HepG2 (cell line): ENCODE measurements at regions not wholly inside any gene's neighbourhood (a gene's known extent, or its start where the extent isn't known, plus 50 kb on each side); places are given as distances from the start of the nearest gene placed in this dataset.

Source experiments
- ATAC-seq: fragments of 200-7000 bp; cut with Tn5 transposase; 3 replicates; pipeline ENCODE4 v1.9.1; 2020; ENCODE audit warnings: mild to moderate bottlenecking, moderate library complexity
- BruUV-seq: library from RNA; stranded (reverse); fragments of 400-500 nt; replicated peaks from 2 replicates; lab custom pipeline; 2021; lab: Mats Ljungman, UMichigan
- CTCF ChIA-PET: fragments of 300-600 bp; formaldehyde crosslinking; extraction: SDS; loops from one replicate; lab custom pipeline; 2021; ENCODE audit warnings: low total read pairs, inconsistent platforms, low intra/inter-chr PET ratio; lab: Yijun Ruan, JAX
- POLR2A ChIA-PET: fragments of 350-600 bp; sonication (Branson Sonifier 250); formaldehyde crosslinking; loops from one replicate; lab custom pipeline; 2020; ENCODE audit warnings: antibody characterized with exemption, inconsistent platforms; lab: Yijun Ruan, JAX
- DNase-seq: peaks from one replicate; pipeline ENCODE4 v3.0.0-alpha.2; 2015; ENCODE audit warnings: low spot score
- FAIRE-seq: peaks from 3 replicates; lab custom pipeline; 2011; peaks lifted over from hg19 to GRCh38; lab: Jason Lieb, UNC
- H2AFZ ChIP-seq: one replicate; pipeline ENCODE4 v1.6.1; 2011; ENCODE audit warnings: low read length, inconsistent platforms
- H3K27ac ChIP-seq: fragments of 300-600 bp; 3 replicates; pipeline ENCODE4 v1.8.0; 2011; ENCODE audit warnings: mixed run types, mild to moderate bottlenecking, mixed read lengths, low read length, inconsistent platforms; ENCODE audit not compliant: insufficient read depth; ENCODE audit errors: extremely low read length
- H3K27me3 ChIP-seq, 2 experiments: fragments of 200-600 bp in 1 of 2; 2 replicates in 1 of 2; 3 replicates in 1 of 2; pipeline versions ENCODE4 v1.6.0 to v1.8.0; 2011; ENCODE audit warnings: low read length in 2 of 2, mild to moderate bottlenecking in 2 of 2, moderate library complexity in 2 of 2, inconsistent platforms in 1 of 2; ENCODE audit not compliant: insufficient read depth in 2 of 2, control insufficient read depth in 1 of 2
- H3K36me3 ChIP-seq, 2 experiments: fragments of 200-600 bp in 1 of 2; replicated peaks in 1 of 2; 2 replicates in 1 of 2; 3 replicates in 1 of 2; pipeline versions ENCODE4 v1.5.1 to v1.8.0; 2011; ENCODE audit warnings: low read length in 2 of 2, inconsistent platforms in 1 of 2; ENCODE audit not compliant: insufficient read depth in 2 of 2, control insufficient read depth in 1 of 2
- H3K4me1 ChIP-seq: 2 replicates; pipeline ENCODE4 v1.5.1; 2012; ENCODE audit warnings: low read length, inconsistent platforms; ENCODE audit not compliant: insufficient read depth
- H3K4me2 ChIP-seq: 2 replicates; pipeline ENCODE4 v1.6.0; 2011; ENCODE audit warnings: low read depth, low read length, inconsistent platforms
- H3K4me3 ChIP-seq, 3 experiments: fragments of 200-600 bp in 1 of 3; sonication (generic), shearing (Covaris generic) in 1 of 3; replicated peaks in 1 of 3; 2 replicates each; pipeline ENCODE4 v1.5.1; 2011 to 2016; ENCODE audit warnings: low read length in 3 of 3, inconsistent platforms in 2 of 3, low read depth in 2 of 3, mild to moderate bottlenecking in 2 of 3, control low read depth in 1 of 3, mixed read lengths in 1 of 3; ENCODE audit not compliant: insufficient read depth in 1 of 3
- H3K79me2 ChIP-seq: one replicate; pipeline ENCODE4 v1.6.1; 2011; ENCODE audit warnings: low read length, inconsistent platforms; ENCODE audit not compliant: insufficient read depth
- H3K9ac ChIP-seq: 2 replicates; pipeline ENCODE4 v1.6.0; 2011; ENCODE audit warnings: mild to moderate bottlenecking, low read depth, low read length, inconsistent platforms; ENCODE audit not compliant: insufficient read depth
- H3K9me3 ChIP-seq: 2 replicates; pipeline ENCODE4 v1.5.1; 2012; ENCODE audit warnings: mild to moderate bottlenecking, low read length
- H4K20me1 ChIP-seq: 2 replicates; pipeline ENCODE4 v1.6.0; 2011; ENCODE audit warnings: inconsistent platforms, mild to moderate bottlenecking, low read length, moderate library complexity; ENCODE audit not compliant: insufficient read depth
- ARNT2 ChIP-seq: sonication (generic); formaldehyde crosslinking; IDR thresholded peaks from 2 replicates; pipeline ENCODE4 v1.8.0; 2022; ENCODE audit warnings: mild to moderate bottlenecking, low read depth, missing genetic modification reagents, moderate library complexity
- CENPT ChIP-seq: sonication (generic); formaldehyde crosslinking; IDR thresholded peaks from 2 replicates; pipeline ENCODE4 v1.8.0; 2022; ENCODE audit warnings: low read depth, mild to moderate bottlenecking, moderate library complexity, missing genetic modification reagents
- FOXO1 ChIP-seq: sonication (generic); formaldehyde crosslinking; IDR thresholded peaks from 2 replicates; pipeline ENCODE4 v1.4.0; 2020; ENCODE audit warnings: missing genetic modification reagents
- KLF6 ChIP-seq: IDR thresholded peaks from 2 replicates; pipeline ENCODE4 v1.8.0; 2016; ENCODE audit warnings: missing biosample characterization, missing genetic modification reagents
- TBX2 ChIP-seq: sonication (generic); formaldehyde crosslinking; IDR thresholded peaks from 2 replicates; pipeline ENCODE4 v1.5.0; 2020; ENCODE audit warnings: missing genetic modification reagents, mild to moderate bottlenecking, borderline replicate concordance
- ZFY ChIP-seq: sonication (generic); formaldehyde crosslinking; IDR thresholded peaks from 2 replicates; pipeline ENCODE4 v1.4.0; 2020; ENCODE audit warnings: missing genetic modification reagents
- ZMAT5 ChIP-seq: sonication (generic); formaldehyde crosslinking; IDR thresholded peaks from 2 replicates; pipeline ENCODE4 v1.5.0; 2020; ENCODE audit warnings: mild to moderate bottlenecking, low read depth, missing genetic modification reagents, borderline replicate concordance
- ZNF337 ChIP-seq: sonication (generic); formaldehyde crosslinking; IDR thresholded peaks from 2 replicates; pipeline ENCODE4 v1.5.1; 2020; ENCODE audit warnings: missing genetic modification reagents, low read depth, mild to moderate bottlenecking, borderline replicate concordance
- ZNF800 ChIP-seq: sonication (generic); formaldehyde crosslinking; IDR thresholded peaks from 2 replicates; pipeline ENCODE4 v1.4.0; 2020; ENCODE audit warnings: missing genetic modification reagents
- in situ Hi-C: cut with HindIII; loops from 2 replicates; pipeline ENCODE4 v1.10.0; 2017; ENCODE audit warnings: low pct_unique_long_range_greater_than_20kb; ENCODE audit not compliant: extremely low pct_ligation_motif_present
- intact Hi-C: fragments of 100-400 bp; cut with micrococcal nuclease; formaldehyde crosslinking; loops from one replicate; pipeline ENCODE4 v1.10.0; 2022; ENCODE audit not compliant: unreplicated experiment

GRCh38 chr12:90048918-90049317 lies 340.3 kb upstream of the ATP2B1 start:
- Histone ChIP-seq H3K36me3 (no peaks in the 10 kb centered on the region), H4K20me1 (no peaks in the 10 kb centered on the region), H3K4me3 (no peak overlapping the region), H3K79me2 (no peaks in the 10 kb centered on the region), H3K27me3 (no peaks in the 10 kb centered on the region), H3K27ac (no peak overlapping the region), H3K9ac (no peak overlapping the region)
- no TSS peak for BruUV-seq
- no peak for FAIRE-seq
- intact Hi-C loops = no loop called here
- CTCF ChIA-PET = no interaction called here
- in situ Hi-C loops = no loop called here
- no peak for TF ChIP-seq ZFY (CRISPR knock-in tag)
- TF ChIP-seq ZNF800 (CRISPR knock-in tag) = no peak
- no peak for TF ChIP-seq ZNF337 (CRISPR knock-in tag)
- no peak for TF ChIP-seq ZMAT5 (CRISPR knock-in tag)
- TF ChIP-seq TBX2 (CRISPR knock-in tag) = no peak
- TF ChIP-seq ARNT2 (CRISPR knock-in tag) = no peak
- TF ChIP-seq KLF6 (CRISPR knock-in tag) = no peak
- no peak for TF ChIP-seq FOXO1 (CRISPR knock-in tag)
- no peak for TF ChIP-seq CENPT (CRISPR knock-in tag)
- TF ChIP-seq, all 625 proteins: peak for 0
- ATAC-seq (no peak), DNase-seq (no peak)
- POLR2A ChIA-PET = no interaction called here
- no peak overlapping the region for H2AFZ ChIP-seq
- H3K9me3 ChIP-seq = no peaks in the 10 kb centered on the region
- H3K4me1 ChIP-seq = no peaks in the 10 kb centered on the region
- no peak overlapping the region for H3K4me2 ChIP-seq
